ENCODE measurements at regions not wholly inside any gene's neighbourhood (a gene's known extent, or its start where the extent isn't known, plus 50 kb on each side); places are given as distances from the start of the nearest gene placed in this dataset.

- H3K9ac ChIP-seq (ENCODE audit: low read length), result no peak overlapping the region
- TF ChIP-seq EZH2 (IDR thresholded peaks at IDR 0.05; ENCODE audit: borderline replicate concordance, low read length) (no peak), CTCF (IDR thresholded peaks at IDR 0.05; ENCODE audit: low read length) (no peak)
- H3K79me2 ChIP-seq (ENCODE audit: insufficient read depth, low read length), result no peaks in the 10 kb centered on the region
- no peak overlapping the region for H3K4me2 ChIP-seq (ENCODE audit: low read length)
- H3K4me1 ChIP-seq (ENCODE audit: insufficient read depth, low read length, severe bottlenecking), result no peaks in the 10 kb centered on the region
- no peaks in the 10 kb centered on the region for H3K36me3 ChIP-seq (ENCODE audit: insufficient read depth, low read length)
- H2AFZ ChIP-seq (ENCODE audit: low read length), result no peak overlapping the region
- H3K4me3 ChIP-seq (ENCODE audit: low read depth, low read length, poor library complexity, severe bottlenecking), result no peak overlapping the region
- no peaks in the 10 kb centered on the region for H3K9me2 ChIP-seq (ENCODE audit: low read depth, low read length)
- H3F3A ChIP-seq (ENCODE audit: insufficient read depth, low read length), result no peaks in the 10 kb centered on the region
- H4K20me1 ChIP-seq (ENCODE audit: insufficient read depth, low read length), result no peaks in the 10 kb centered on the region
- no peaks in the 10 kb centered on the region for H3K27me3 ChIP-seq (ENCODE audit: insufficient read depth, low read length)
- no peak overlapping the region for H3K27ac ChIP-seq (ENCODE audit: low read depth, low read length, poor library complexity, severe bottlenecking)
- H3K9me3 ChIP-seq (ENCODE audit: low read length), result no peaks in the 10 kb centered on the region
Measured at GRCh38 chr7:85887133-85887532, 700.3 kb upstream of the SEMA3D start.

DNA sequence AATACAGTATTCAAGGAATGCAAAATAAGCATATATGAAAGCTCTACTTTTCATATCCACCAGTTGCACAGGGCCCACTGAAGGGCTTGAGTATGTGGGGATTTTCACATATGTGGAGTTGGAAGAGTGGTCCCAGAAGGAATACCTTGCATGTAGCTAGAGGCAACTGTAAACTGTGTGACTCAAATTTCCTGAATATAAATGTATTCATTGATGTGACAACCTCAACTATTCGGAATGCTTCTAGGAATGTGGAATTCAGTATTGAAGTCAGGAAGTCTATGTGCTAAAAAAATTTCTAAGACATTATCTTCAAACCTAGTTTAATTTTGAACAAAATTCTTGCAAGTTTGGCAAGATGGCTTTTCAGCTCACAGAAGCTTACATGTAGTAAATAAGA, 695.5 kb upstream of the SEMA3D start:
- Histone ChIP-seq H4K20me1 (ENCODE audit: insufficient read depth, low read length) (no peaks in the 10 kb centered on the region), H3K27ac (ENCODE audit: low read depth, low read length, poor library complexity, severe bottlenecking) (no peak overlapping the region), H3K4me3 (ENCODE audit: low read depth, low read length, poor library complexity, severe bottlenecking) (no peak overlapping the region), H2AFZ (ENCODE audit: low read length) (no peak overlapping the region), H3K9ac (ENCODE audit: low read length) (no peak overlapping the region), H3K9me2 (ENCODE audit: low read depth, low read length) (no peaks in the 10 kb centered on the region), H3K4me1 (ENCODE audit: insufficient read depth, low read length, severe bottlenecking) (no peaks in the 10 kb centered on the region), H3F3A (ENCODE audit: insufficient read depth, low read length) (no peaks in the 10 kb centered on the region), H3K79me2 (ENCODE audit: insufficient read depth, low read length) (no peaks in the 10 kb centered on the region), H3K36me3 (ENCODE audit: insufficient read depth, low read length) (no peaks in the 10 kb centered on the region), H3K4me2 (ENCODE audit: low read length) (no peak overlapping the region), H3K9me3 (ENCODE audit: low read length) (no peaks in the 10 kb centered on the region), H3K27me3 (ENCODE audit: insufficient read depth, low read length) (no peaks in the 10 kb centered on the region)
- TF ChIP-seq EZH2 (IDR thresholded peaks at IDR 0.05; ENCODE audit: borderline replicate concordance, low read length) (no peak), CTCF (IDR thresholded peaks at IDR 0.05; ENCODE audit: low read length) (no peak)

GRCh38 chr7:85875398-85875797, 688.5 kb upstream of the SEMA3D start:
- no peak overlapping the region for H3K4me2 ChIP-seq (ENCODE audit: low read length)
- H3K4me3 ChIP-seq (ENCODE audit: low read depth, low read length, poor library complexity, severe bottlenecking), result no peak overlapping the region
- peaks cover 3% of the 10 kb centered on the region; the same call in 1 of the 2 replicates for H3K9me3 ChIP-seq (ENCODE audit: low read length)
- H3K27ac ChIP-seq (ENCODE audit: low read depth, low read length, poor library complexity, severe bottlenecking), result no peak overlapping the region
- TF ChIP-seq CTCF (IDR thresholded peaks at IDR 0.05; ENCODE audit: low read length) (no peak), EZH2 (IDR thresholded peaks at IDR 0.05; ENCODE audit: borderline replicate concordance, low read length) (no peak)
- H3K9ac ChIP-seq (ENCODE audit: low read length), result no peak overlapping the region
- H3K27me3 ChIP-seq (ENCODE audit: insufficient read depth, low read length), result no peaks in the 10 kb centered on the region
- H4K20me1 ChIP-seq (ENCODE audit: insufficient read depth, low read length), result no peaks in the 10 kb centered on the region
- H3K9me2 ChIP-seq (ENCODE audit: low read depth, low read length), result no peaks in the 10 kb centered on the region
- H2AFZ ChIP-seq (ENCODE audit: low read length), result no peak overlapping the region
- H3F3A ChIP-seq (ENCODE audit: insufficient read depth, low read length), result no peaks in the 10 kb centered on the region
- no peaks in the 10 kb centered on the region for H3K79me2 ChIP-seq (ENCODE audit: insufficient read depth, low read length)
- no peaks in the 10 kb centered on the region for H3K4me1 ChIP-seq (ENCODE audit: insufficient read depth, low read length, severe bottlenecking)
- H3K36me3 ChIP-seq (ENCODE audit: insufficient read depth, low read length), result no peaks in the 10 kb centered on the region

Data from OCI-LY1 (cell line).